H9 (cell line): ENCODE measurements at regions not wholly inside any gene's neighbourhood (a gene's known extent, or its start where the extent isn't known, plus 50 kb on each side); places are given as distances from the start of the nearest gene placed in this dataset.

Experiments used
- DNase-seq: peaks from one replicate; pipeline ENCODE4 v3.0.0-alpha.2; 2017
- H2AFZ ChIP-seq: one replicate; pipeline ENCODE4 v1.6.1; 2013; ENCODE audit warnings: mild to moderate bottlenecking, low read length, control low read depth, moderate library complexity
- H2AK5ac ChIP-seq: 2 replicates; pipeline ENCODE4 v1.6.1; 2013; ENCODE audit warnings: low read length, control low read depth, mixed read lengths; ENCODE audit not compliant: insufficient read length
- H2BK120ac ChIP-seq: one replicate; pipeline ENCODE4 v1.6.1; 2013; ENCODE audit warnings: low read depth, mild to moderate bottlenecking, low read length, control low read depth, inconsistent platforms; ENCODE audit not compliant: poor library complexity, severe bottlenecking
- H2BK12ac ChIP-seq: 2 replicates; pipeline ENCODE4 v1.6.1; 2013; ENCODE audit warnings: low read length, control low read depth, mixed read lengths, low read depth; ENCODE audit not compliant: insufficient read length
- H2BK15ac ChIP-seq: 2 replicates; pipeline ENCODE4 v1.6.1; 2013; ENCODE audit warnings: low read depth, low read length, control low read depth
- H2BK20ac ChIP-seq: one replicate; pipeline ENCODE4 v1.6.1; 2013; ENCODE audit warnings: low read depth, mild to moderate bottlenecking, low read length, control low read depth, inconsistent platforms; ENCODE audit not compliant: poor library complexity, severe bottlenecking
- H2BK5ac ChIP-seq: 2 replicates; pipeline ENCODE4 v1.6.1; 2013; ENCODE audit warnings: low read length, control low read depth, mixed read lengths; ENCODE audit not compliant: insufficient read length
- H3K14ac ChIP-seq: 2 replicates; pipeline ENCODE4 v1.6.1; 2013; ENCODE audit warnings: low read length, control low read depth; ENCODE audit not compliant: insufficient read depth
- H3K18ac ChIP-seq: 2 replicates; pipeline ENCODE4 v1.6.1; 2013; ENCODE audit warnings: low read depth, mild to moderate bottlenecking, mixed read lengths, low read length, control low read depth; ENCODE audit not compliant: insufficient read length
- H3K23ac ChIP-seq: 2 replicates; pipeline ENCODE4 v1.6.1; 2013; ENCODE audit warnings: low read length, control low read depth, mixed read lengths, low read depth; ENCODE audit not compliant: insufficient read length
- H3K23me2 ChIP-seq: 2 replicates; pipeline ENCODE4 v1.6.1; 2013; ENCODE audit warnings: low read depth, mild to moderate bottlenecking, mixed read lengths, low read length, control low read depth; ENCODE audit not compliant: insufficient read length, poor library complexity, severe bottlenecking
- H3K27ac ChIP-seq: 2 replicates; pipeline ENCODE4 v1.5.1; 2013; ENCODE audit warnings: low read length, control low read depth, mixed read lengths, low read depth; ENCODE audit not compliant: insufficient read length
- H3K27me3 ChIP-seq: 2 replicates; pipeline ENCODE4 v1.6.1; 2013; ENCODE audit warnings: low read length, control low read depth, inconsistent platforms; ENCODE audit not compliant: insufficient read depth
- H3K4ac ChIP-seq: 2 replicates; pipeline ENCODE4 v1.6.1; 2013; ENCODE audit warnings: low read depth, mild to moderate bottlenecking, control low read depth, inconsistent platforms, low read length, moderate library complexity
- H3K4me1 ChIP-seq: 2 replicates; pipeline ENCODE4 v1.6.1; 2013; ENCODE audit warnings: low read length, control low read depth, inconsistent platforms; ENCODE audit not compliant: insufficient read depth
- H3K4me2 ChIP-seq: 2 replicates; pipeline ENCODE4 v1.6.1; 2013; ENCODE audit warnings: low read length, control low read depth, mixed read lengths; ENCODE audit not compliant: insufficient read length, insufficient read depth
- H3K56ac ChIP-seq: 2 replicates; pipeline ENCODE4 v1.6.1; 2013; ENCODE audit warnings: low read depth, mild to moderate bottlenecking, mixed read lengths, low read length, control low read depth; ENCODE audit not compliant: insufficient read length
- H3K79me1 ChIP-seq: 2 replicates; pipeline ENCODE4 v1.6.1; 2013; ENCODE audit warnings: low read depth, mild to moderate bottlenecking, moderate library complexity, low read length, control low read depth, inconsistent platforms; ENCODE audit not compliant: insufficient read depth, poor library complexity, severe bottlenecking
- H3K79me2 ChIP-seq: 2 replicates; pipeline ENCODE4 v1.6.1; 2013; ENCODE audit warnings: low read length, control low read depth, inconsistent platforms; ENCODE audit not compliant: insufficient read depth
- H3K9ac ChIP-seq: 2 replicates; pipeline ENCODE4 v1.6.1; 2013; ENCODE audit warnings: low read length, control low read depth, mixed read lengths; ENCODE audit not compliant: insufficient read length; ENCODE audit errors: extremely low read depth
- H3K9me3 ChIP-seq: one replicate; pipeline ENCODE4 v1.6.1; 2013; ENCODE audit warnings: low read depth, low read length, inconsistent platforms; ENCODE audit not compliant: control insufficient read depth
- H3T11ph ChIP-seq: one replicate; pipeline ENCODE4 v1.6.1; 2013; ENCODE audit warnings: mild to moderate bottlenecking, low read length, control low read depth, inconsistent platforms
- H4K20me1 ChIP-seq: one replicate; pipeline ENCODE4 v1.6.1; 2013; ENCODE audit not compliant: control insufficient read depth, insufficient read length, insufficient read depth
- H4K5ac ChIP-seq: 2 replicates; pipeline ENCODE4 v1.6.1; 2013; ENCODE audit warnings: low read depth, mild to moderate bottlenecking, mixed read lengths, low read length, control low read depth; ENCODE audit not compliant: insufficient read length
- H4K8ac ChIP-seq: replicated peaks from 2 replicates; pipeline ENCODE4 v1.6.1; 2013; ENCODE audit warnings: low read length, control low read depth, mixed read lengths, low read depth; ENCODE audit not compliant: insufficient read length
- H4K91ac ChIP-seq: 2 replicates; pipeline ENCODE4 v1.6.1; 2013; ENCODE audit warnings: low read depth, mild to moderate bottlenecking, moderate library complexity, mixed read lengths, low read length, control low read depth; ENCODE audit not compliant: insufficient read length
- H3K27ac Mint-ChIP-seq, 3 experiments: 2 replicates in 2 of 3; 3 replicates in 1 of 3; pipeline ENCODE4 v1.8.0; 2020 to 2021; ENCODE audit warnings: mixed read lengths in 3 of 3, mild to moderate bottlenecking in 1 of 3, moderate library complexity in 1 of 3
- H3K27me3 Mint-ChIP-seq: 2 replicates; pipeline ENCODE4 v1.8.0; 2021; ENCODE audit warnings: low read depth, mild to moderate bottlenecking, moderate library complexity, mixed read lengths
- H3K36me3 Mint-ChIP-seq, 3 experiments: 2 replicates in 2 of 3; 3 replicates in 1 of 3; pipeline ENCODE4 v1.8.0; 2020 to 2021; ENCODE audit warnings: low read depth in 3 of 3, mixed read lengths in 3 of 3; ENCODE audit not compliant: insufficient read depth in 1 of 3
- H3K4me1 Mint-ChIP-seq, 2 experiments: 2 replicates each; pipeline ENCODE4 v1.8.0; 2020; ENCODE audit warnings: mixed read lengths in 2 of 2
- H3K4me3 Mint-ChIP-seq, 2 experiments: 2 replicates in 1 of 2; 3 replicates in 1 of 2; pipeline ENCODE4 v1.8.0; 2020 to 2021; ENCODE audit warnings: mild to moderate bottlenecking in 2 of 2, mixed read lengths in 2 of 2, moderate library complexity in 1 of 2
- H3K9me3 Mint-ChIP-seq, 2 experiments: 2 replicates in 1 of 2; 3 replicates in 1 of 2; pipeline ENCODE4 v1.8.0; 2020; ENCODE audit warnings: mild to moderate bottlenecking in 2 of 2, mixed read lengths in 2 of 2, moderate library complexity in 1 of 2
- whole genome bisulfite sequencing: extraction: QIAGEN DNeasy Blood & Tissue Kit; methylation state at CpG from one replicate; pipeline ENCODE4 v1.1.7; 2013; ENCODE audit warnings: missing lambda C conversion rate, low lambda C conversion rate, mixed read lengths; ENCODE audit not compliant: insufficient read length; ENCODE audit errors: extremely low coverage; 5-methylcytosine and 5-hydroxymethylcytosine counted together
- TF ChIP-seq, protein P1 (sequence below): fragments of 200-600 bp; sonication (generic); conservative IDR thresholded peaks from 3 replicates; pipeline ENCODE4 v1.8.0; 2021; ENCODE audit warnings: antibody characterized with exemption, mild to moderate bottlenecking

DNA sequence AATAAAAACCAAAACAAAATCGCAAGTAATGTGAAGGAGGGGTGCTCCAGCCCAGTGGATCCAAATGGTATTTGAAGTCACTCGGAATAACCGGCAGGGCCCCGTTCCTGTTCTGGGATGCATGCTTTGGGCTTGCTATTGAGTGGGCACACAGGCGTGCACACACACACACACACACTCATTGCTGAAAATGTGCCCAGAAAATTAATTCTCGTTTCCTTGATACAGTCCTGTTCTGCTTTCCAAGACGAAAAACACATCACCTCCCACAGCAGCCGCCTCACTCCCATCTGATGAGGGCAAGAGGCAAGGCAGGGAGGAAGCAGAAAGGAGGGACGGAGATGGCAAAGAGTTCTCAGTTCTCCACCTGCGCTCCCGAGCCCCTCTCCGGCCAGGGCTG lies 62.2 kb upstream of the SDK2 start:
- Histone ChIP-seq H4K20me1 (no peaks in the 10 kb centered on the region), H3K9ac (no peak overlapping the region), H2BK15ac (no peak overlapping the region), H3K14ac (no peak overlapping the region), H4K8ac (no peak overlapping the region), H3K4me2 (no peak overlapping the region), H4K5ac (no peak overlapping the region), H3K23me2 (no peaks in the 10 kb centered on the region), H2BK12ac (no peak overlapping the region), H3K9me3 (no peaks in the 10 kb centered on the region), H3K27ac (no peak overlapping the region), H3K4me1 (no peaks in the 10 kb centered on the region; the same call in 1 of the 2 replicates), H3T11ph (no peak overlapping the region), H3K79me2 (no peaks in the 10 kb centered on the region), H2AK5ac (no peak overlapping the region), H3K23ac (no peak overlapping the region), H2BK20ac (no peak overlapping the region), H2BK5ac (no peak overlapping the region), H3K27me3 (no peaks in the 10 kb centered on the region), H4K91ac (no peak overlapping the region), H2BK120ac (no peak overlapping the region), H2AFZ (no peak overlapping the region), H3K56ac (no peak overlapping the region), H3K18ac (no peak overlapping the region), H3K79me1 (no peaks in the 10 kb centered on the region), H3K4ac (no peak overlapping the region)
- no peak overlapping the region for H3K4me3 Mint-ChIP-seq
- H3K36me3 Mint-ChIP-seq, result peaks cover 0 to 5% (median 0%) of the 10 kb centered on the region in 3 experiments; a peak in 2 of 7 replicates
- H3K27ac Mint-ChIP-seq, result no peak overlapping the region
- WGBS, result no CpG with 5 or more reads among the region's 12 CpGs
- peaks cover 53% of the 10 kb centered on the region for H3K27me3 Mint-ChIP-seq
- peaks cover 3 to 6% of the 10 kb centered on the region in 2 experiments; a peak in 4 of 5 replicates for H3K9me3 Mint-ChIP-seq
- peaks cover 4 to 12% of the 10 kb centered on the region in 2 experiments for H3K4me1 Mint-ChIP-seq
- TF ChIP-seq, protein P1, sequence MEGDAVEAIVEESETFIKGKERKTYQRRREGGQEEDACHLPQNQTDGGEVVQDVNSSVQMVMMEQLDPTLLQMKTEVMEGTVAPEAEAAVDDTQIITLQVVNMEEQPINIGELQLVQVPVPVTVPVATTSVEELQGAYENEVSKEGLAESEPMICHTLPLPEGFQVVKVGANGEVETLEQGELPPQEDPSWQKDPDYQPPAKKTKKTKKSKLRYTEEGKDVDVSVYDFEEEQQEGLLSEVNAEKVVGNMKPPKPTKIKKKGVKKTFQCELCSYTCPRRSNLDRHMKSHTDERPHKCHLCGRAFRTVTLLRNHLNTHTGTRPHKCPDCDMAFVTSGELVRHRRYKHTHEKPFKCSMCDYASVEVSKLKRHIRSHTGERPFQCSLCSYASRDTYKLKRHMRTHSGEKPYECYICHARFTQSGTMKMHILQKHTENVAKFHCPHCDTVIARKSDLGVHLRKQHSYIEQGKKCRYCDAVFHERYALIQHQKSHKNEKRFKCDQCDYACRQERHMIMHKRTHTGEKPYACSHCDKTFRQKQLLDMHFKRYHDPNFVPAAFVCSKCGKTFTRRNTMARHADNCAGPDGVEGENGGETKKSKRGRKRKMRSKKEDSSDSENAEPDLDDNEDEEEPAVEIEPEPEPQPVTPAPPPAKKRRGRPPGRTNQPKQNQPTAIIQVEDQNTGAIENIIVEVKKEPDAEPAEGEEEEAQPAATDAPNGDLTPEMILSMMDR, result no peak
- DNase-seq, result no peak
